ENCODE measurements at regions not wholly inside any gene's neighbourhood (a gene's known extent, or its start where the extent isn't known, plus 50 kb on each side); places are given as distances from the start of the nearest gene placed in this dataset.
"Not testable (repeated sequence)": the region's sequence is repeated elsewhere in the genome, so short reads cannot be mapped to it uniquely, and the experiment has no call there.

- Histone ChIP-seq H3K9me3 (ENCODE audit: control insufficient read depth in 5 of 5, low read length in 5 of 5) (peaks cover 0 to 20% (median 14%) of the 10 kb centered on the region in 5 donors), H3K27me3 (ENCODE audit: control insufficient read depth in 5 of 5, insufficient read depth in 4 of 5, low read length in 5 of 5) (peaks cover 0 to 12% (median 3%) of the 10 kb centered on the region in 5 donors)
- H3K4me3 ChIP-seq (ENCODE audit: low read depth in 1 of 5, low read length in 5 of 5); H3K9ac ChIP-seq (ENCODE audit: low read length in 5 of 5); H3K36me3 ChIP-seq (ENCODE audit: control insufficient read depth in 5 of 5, insufficient read depth in 5 of 5, low read length in 5 of 5); H3K27ac ChIP-seq (ENCODE audit: low read depth, low read length); H3K4me1 ChIP-seq (ENCODE audit: control insufficient read depth in 5 of 5, insufficient read depth in 5 of 5, low read length in 5 of 5): not testable (repeated sequence)
These were observed 316.1 kb downstream of the BRD1 start for GRCh38 chr22:49511393-49512189.

- H3K9me3 ChIP-seq (ENCODE audit: control insufficient read depth in 5 of 5, low read length in 5 of 5), result peaks cover 0 to 20% (median 14%) of the 10 kb centered on the region in 5 donors
- no peak overlapping the region for H3K9ac ChIP-seq (ENCODE audit: low read length in 5 of 5)
- H3K27ac ChIP-seq (ENCODE audit: low read depth, low read length), result no peak overlapping the region
- no peaks in the 10 kb centered on the region for H3K36me3 ChIP-seq (ENCODE audit: control insufficient read depth in 5 of 5, insufficient read depth in 5 of 5, low read length in 5 of 5)
- H3K4me1 ChIP-seq (ENCODE audit: control insufficient read depth in 5 of 5, insufficient read depth in 5 of 5, low read length in 5 of 5), result no peaks in the 10 kb centered on the region
- peaks cover 0 to 12% (median 3%) of the 10 kb centered on the region in 5 donors for H3K27me3 ChIP-seq (ENCODE audit: control insufficient read depth in 5 of 5, insufficient read depth in 4 of 5, low read length in 5 of 5)
- no peak overlapping the region for H3K4me3 ChIP-seq (ENCODE audit: low read depth in 1 of 5, low read length in 5 of 5)
These were observed 317.0 kb downstream of the BRD1 start for GRCh38 chr22:49510718-49511117.

- Histone ChIP-seq H3K9ac (ENCODE audit: low read length in 5 of 5) (no peak overlapping the region), H3K4me1 (ENCODE audit: control insufficient read depth in 5 of 5, insufficient read depth in 5 of 5, low read length in 5 of 5) (no peaks in the 10 kb centered on the region), H3K36me3 (ENCODE audit: control insufficient read depth in 5 of 5, insufficient read depth in 5 of 5, low read length in 5 of 5) (no peaks in the 10 kb centered on the region), H3K4me3 (ENCODE audit: low read depth in 1 of 5, low read length in 5 of 5) (no peak overlapping the region), H3K27ac (ENCODE audit: low read depth, low read length) (no peak overlapping the region), H3K27me3 (ENCODE audit: control insufficient read depth in 5 of 5, insufficient read depth in 4 of 5, low read length in 5 of 5) (peaks cover 0 to 5% (median under 1%) of the 10 kb centered on the region in 5 donors), H3K9me3 (ENCODE audit: control insufficient read depth in 5 of 5, low read length in 5 of 5) (peaks cover 0 to 20% (median 14%) of the 10 kb centered on the region in 5 donors)
These were observed 318.7 kb downstream of the BRD1 start for GRCh38 chr22:49509016-49509415.

- H3K4me1 ChIP-seq (ENCODE audit: control insufficient read depth in 5 of 5, insufficient read depth in 5 of 5, low read length in 5 of 5), result no peaks in the 10 kb centered on the region
- H3K36me3 ChIP-seq (ENCODE audit: control insufficient read depth in 5 of 5, insufficient read depth in 5 of 5, low read length in 5 of 5), result no peaks in the 10 kb centered on the region
- H3K27ac ChIP-seq (ENCODE audit: low read depth, low read length), result no peak overlapping the region
- H3K27me3 ChIP-seq (ENCODE audit: control insufficient read depth in 5 of 5, insufficient read depth in 4 of 5, low read length in 5 of 5), result peaks cover 0 to 4% (median 0%) of the 10 kb centered on the region in 5 donors
- H3K9me3 ChIP-seq (ENCODE audit: control insufficient read depth in 5 of 5, low read length in 5 of 5), result peaks cover 0 to 20% (median 14%) of the 10 kb centered on the region in 5 donors
- no peak overlapping the region for H3K4me3 ChIP-seq (ENCODE audit: low read depth in 1 of 5, low read length in 5 of 5)
- no peak overlapping the region for H3K9ac ChIP-seq (ENCODE audit: low read length in 5 of 5)
These were observed 319.1 kb downstream of the BRD1 start for GRCh38 chr22:49508561-49508960.

- Histone ChIP-seq H3K27ac (ENCODE audit: low read depth, low read length) (no peak overlapping the region), H3K4me1 (ENCODE audit: control insufficient read depth in 5 of 5, insufficient read depth in 5 of 5, low read length in 5 of 5) (no peaks in the 10 kb centered on the region), H3K36me3 (ENCODE audit: control insufficient read depth in 5 of 5, insufficient read depth in 5 of 5, low read length in 5 of 5) (no peaks in the 10 kb centered on the region), H3K4me3 (ENCODE audit: low read depth in 1 of 5, low read length in 5 of 5) (no peak overlapping the region), H3K9me3 (ENCODE audit: control insufficient read depth in 5 of 5, low read length in 5 of 5) (peaks cover 0 to 20% (median 14%) of the 10 kb centered on the region in 5 donors), H3K27me3 (ENCODE audit: control insufficient read depth in 5 of 5, insufficient read depth in 4 of 5, low read length in 5 of 5) (peaks cover 0 to 2% (median 0%) of the 10 kb centered on the region in 5 donors), H3K9ac (ENCODE audit: low read length in 5 of 5) (no peak overlapping the region)
These were observed 319.9 kb downstream of the BRD1 start for GRCh38 chr22:49507607-49508292.

GRCh38 chr22:49506010-49506400 is 321.7 kb downstream of the BRD1 start:
- no peaks in the 10 kb centered on the region for H3K36me3 ChIP-seq (ENCODE audit: control insufficient read depth in 5 of 5, insufficient read depth in 5 of 5, low read length in 5 of 5)
- peaks cover 0 to 2% (median 0%) of the 10 kb centered on the region in 5 donors for H3K27me3 ChIP-seq (ENCODE audit: control insufficient read depth in 5 of 5, insufficient read depth in 4 of 5, low read length in 5 of 5)
- no peak overlapping the region for H3K27ac ChIP-seq (ENCODE audit: low read depth, low read length)
- peaks cover 0 to 12% (median 9%) of the 10 kb centered on the region in 5 donors for H3K9me3 ChIP-seq (ENCODE audit: control insufficient read depth in 5 of 5, low read length in 5 of 5)
- H3K9ac ChIP-seq (ENCODE audit: low read length in 5 of 5), result no peak overlapping the region
- no peak overlapping the region for H3K4me3 ChIP-seq (ENCODE audit: low read depth in 1 of 5, low read length in 5 of 5)
- H3K4me1 ChIP-seq (ENCODE audit: control insufficient read depth in 5 of 5, insufficient read depth in 5 of 5, low read length in 5 of 5), result no peaks in the 10 kb centered on the region

GRCh38 chr22:49505337-49506009 is 322.2 kb downstream of the BRD1 start:
- Histone ChIP-seq H3K36me3 (ENCODE audit: control insufficient read depth in 5 of 5, insufficient read depth in 5 of 5, low read length in 5 of 5) (no peaks in the 10 kb centered on the region), H3K27me3 (ENCODE audit: control insufficient read depth in 5 of 5, insufficient read depth in 4 of 5, low read length in 5 of 5) (peaks cover 0 to 2% (median 0%) of the 10 kb centered on the region in 5 donors), H3K4me3 (ENCODE audit: low read depth in 1 of 5, low read length in 5 of 5) (no peak overlapping the region), H3K9me3 (ENCODE audit: control insufficient read depth in 5 of 5, low read length in 5 of 5) (peaks cover 0 to 12% (median 4%) of the 10 kb centered on the region in 5 donors), H3K4me1 (ENCODE audit: control insufficient read depth in 5 of 5, insufficient read depth in 5 of 5, low read length in 5 of 5) (no peaks in the 10 kb centered on the region), H3K9ac (ENCODE audit: low read length in 5 of 5) (no peak overlapping the region), H3K27ac (ENCODE audit: low read depth, low read length) (no peak overlapping the region)

GRCh38 chr22:49503896-49504521 is 323.7 kb downstream of the BRD1 start:
- peaks cover 0 to 8% (median 0%) of the 10 kb centered on the region in 5 donors for H3K9me3 ChIP-seq (ENCODE audit: control insufficient read depth in 5 of 5, low read length in 5 of 5)
- no peaks in the 10 kb centered on the region for H3K4me1 ChIP-seq (ENCODE audit: control insufficient read depth in 5 of 5, insufficient read depth in 5 of 5, low read length in 5 of 5)
- H3K9ac ChIP-seq (ENCODE audit: low read length in 5 of 5), result no peak overlapping the region
- no peak overlapping the region for H3K27ac ChIP-seq (ENCODE audit: low read depth, low read length)
- no peak overlapping the region for H3K4me3 ChIP-seq (ENCODE audit: low read depth in 1 of 5, low read length in 5 of 5)
- H3K27me3 ChIP-seq (ENCODE audit: control insufficient read depth in 5 of 5, insufficient read depth in 4 of 5, low read length in 5 of 5), result peaks cover 0 to 2% (median 0%) of the 10 kb centered on the region in 5 donors
- H3K36me3 ChIP-seq (ENCODE audit: control insufficient read depth in 5 of 5, insufficient read depth in 5 of 5, low read length in 5 of 5), result no peaks in the 10 kb centered on the region

- H3K4me1 ChIP-seq (ENCODE audit: control insufficient read depth in 5 of 5, insufficient read depth in 5 of 5, low read length in 5 of 5), result no peaks in the 10 kb centered on the region
- no peaks in the 10 kb centered on the region for H3K36me3 ChIP-seq (ENCODE audit: control insufficient read depth in 5 of 5, insufficient read depth in 5 of 5, low read length in 5 of 5)
- H3K27me3 ChIP-seq (ENCODE audit: control insufficient read depth in 5 of 5, insufficient read depth in 4 of 5, low read length in 5 of 5), result peaks cover 0 to 2% (median 0%) of the 10 kb centered on the region in 5 donors
- no peak overlapping the region for H3K27ac ChIP-seq (ENCODE audit: low read depth, low read length)
- H3K9me3 ChIP-seq (ENCODE audit: control insufficient read depth in 5 of 5, low read length in 5 of 5), result peaks cover 0 to 8% (median 0%) of the 10 kb centered on the region in 5 donors
- no peak overlapping the region for H3K4me3 ChIP-seq (ENCODE audit: low read depth in 1 of 5, low read length in 5 of 5)
- H3K9ac ChIP-seq (ENCODE audit: low read length in 5 of 5), result no peak overlapping the region
These were observed 324.4 kb downstream of the BRD1 start for GRCh38 chr22:49503321-49503720.
